OCI-LY7 (cell line): ENCODE measurements at regions not wholly inside any gene's neighbourhood (a gene's known extent, or its start where the extent isn't known, plus 50 kb on each side); places are given as distances from the start of the nearest gene placed in this dataset.
A peak's percentile ranks its signal among the peaks of the same experiment; 100 is the strongest.

Experiments used
- BruUV-seq: library from RNA; stranded (reverse); fragments of 400-500 nt; replicated peaks from 2 replicates; lab custom pipeline; 2021; lab: Mats Ljungman, UMichigan
- CTCF ChIA-PET: fragments of 300-600 bp; sonication (Branson Sonifier 250); formaldehyde crosslinking; loops from one replicate; lab custom pipeline; 2022; ENCODE audit warnings: antibody characterized with exemption; ENCODE audit not compliant: unreplicated experiment; lab: Charles Lee
- POLR2A ChIA-PET: fragments of 300-600 bp; sonication (Branson Sonifier 250); formaldehyde crosslinking; loops from one replicate; lab custom pipeline; 2022; ENCODE audit warnings: antibody characterized with exemption; lab: Charles Lee
- DNase-seq: peaks from one replicate; pipeline ENCODE4 v3.0.0-alpha.2; 2015; ENCODE audit warnings: low spot score
- H2AFZ ChIP-seq: fragments of 200-600 bp; sonication (generic), shearing (Covaris generic); 2 replicates; pipeline ENCODE4 v1.6.1; 2014; ENCODE audit warnings: mild to moderate bottlenecking, antibody characterized with exemption, low read length, moderate library complexity
- H3K27ac ChIP-seq: fragments of 200-600 bp; sonication (generic); 2 replicates; pipeline ENCODE4 v1.5.1; 2014; ENCODE audit warnings: mixed run types, low read depth, mild to moderate bottlenecking, moderate library complexity, low read length, inconsistent platforms; ENCODE audit not compliant: poor library complexity, severe bottlenecking
- H3K36me3 ChIP-seq: fragments of 200-600 bp; sonication (generic); 2 replicates; pipeline ENCODE4 v1.6.1; 2014; ENCODE audit warnings: mild to moderate bottlenecking, antibody characterized with exemption, low read length, moderate library complexity, mixed read lengths; ENCODE audit not compliant: insufficient read depth
- H3K4me1 ChIP-seq: fragments of 200-600 bp; sonication (generic); 2 replicates; pipeline ENCODE4 v1.5.1; 2014; ENCODE audit warnings: mild to moderate bottlenecking, low read length; ENCODE audit not compliant: insufficient read depth, poor library complexity, severe bottlenecking
- H3K4me2 ChIP-seq: fragments of 200-600 bp; sonication (generic); 2 replicates; pipeline ENCODE4 v1.6.1; 2014; ENCODE audit warnings: mild to moderate bottlenecking, low read length
- H3K4me3 ChIP-seq: fragments of 200-600 bp; sonication (generic); 2 replicates; pipeline ENCODE4 v1.5.1; 2014; ENCODE audit warnings: mild to moderate bottlenecking, low read depth, low read length; ENCODE audit not compliant: poor library complexity, severe bottlenecking
- H3K79me2 ChIP-seq: fragments of 200-600 bp; sonication (generic); 2 replicates; pipeline ENCODE4 v1.6.1; 2016; ENCODE audit warnings: low read depth, mild to moderate bottlenecking, low read length, moderate library complexity, mixed read lengths; ENCODE audit not compliant: insufficient read depth
- H3K9me2 ChIP-seq: fragments of 200-600 bp; sonication (generic); 2 replicates; pipeline ENCODE4 v1.6.1; 2016; ENCODE audit warnings: mild to moderate bottlenecking, low read length, mixed read lengths; ENCODE audit not compliant: insufficient read depth
- H3K9me3 ChIP-seq: fragments of 200-600 bp; sonication (generic); 2 replicates; pipeline ENCODE4 v1.6.1; 2014; ENCODE audit warnings: mild to moderate bottlenecking, mixed run types, low read length, mixed read lengths
- H4K20me1 ChIP-seq: fragments of 200-600 bp; sonication (generic); 2 replicates; pipeline ENCODE4 v1.6.1; 2014; ENCODE audit warnings: mild to moderate bottlenecking, antibody characterized with exemption, low read length, moderate library complexity, mixed read lengths; ENCODE audit not compliant: insufficient read depth
- EZH2phosphoT487 ChIP-seq: fragments of 200-600 bp; sonication (generic); IDR thresholded peaks from 2 replicates; pipeline ENCODE4 v1.6.1; 2018; ENCODE audit warnings: low read depth, borderline replicate concordance, mild to moderate bottlenecking, mixed run types, antibody characterized with exemption, low read length, moderate library complexity, mixed read lengths
- intact Hi-C: fragments of 100-400 bp; cut with micrococcal nuclease; formaldehyde crosslinking; loops from one replicate; pipeline ENCODE4 v1.10.0; 2022; ENCODE audit not compliant: unreplicated experiment
- TF ChIP-seq, protein P1 (sequence below): fragments of 200-600 bp; sonication (generic); conservative IDR thresholded peaks from 2 replicates; pipeline ENCODE4 v1.5.1; 2014; ENCODE audit warnings: mild to moderate bottlenecking, antibody characterized with exemption, low read length, moderate library complexity, mixed read lengths

DNA sequence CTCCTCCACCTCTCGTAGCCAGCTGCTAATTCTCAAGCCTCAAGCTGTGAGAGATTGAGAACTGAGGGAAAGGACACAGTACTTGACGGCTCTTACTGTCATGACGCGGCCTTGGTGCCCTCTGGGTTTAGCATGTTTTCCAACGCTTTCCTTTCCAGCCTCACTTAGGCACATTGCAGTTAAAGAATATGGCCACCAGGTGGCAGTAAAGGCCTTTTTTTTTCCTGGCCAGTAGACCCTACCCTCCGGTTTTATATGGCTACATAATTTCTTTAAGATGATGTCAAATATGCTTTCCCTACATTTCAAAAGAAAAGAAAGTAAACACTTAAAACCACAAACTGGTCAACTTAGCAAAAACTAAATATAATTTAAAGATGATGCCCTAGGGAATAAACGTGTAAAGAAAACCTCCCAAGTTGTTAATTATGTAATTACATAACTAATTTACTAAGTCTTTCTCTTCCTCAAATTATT lies 56.8 kb upstream of the PRDX6 start:
- DNase-seq = peak; percentile 79
- Histone ChIP-seq H3K9me3 (peaks cover 4% of the 10 kb centered on the region; the same call in 1 of the 2 replicates), H4K20me1 (no peaks in the 10 kb centered on the region), H3K79me2 (peaks cover 15% of the 10 kb centered on the region; the same call in 1 of the 2 replicates), H3K9me2 (no peaks in the 10 kb centered on the region), H3K27ac (peak overlapping the region; percentile 42), H2AFZ (peak overlapping the region; percentile 31; the same call in 1 of the 2 replicates), H3K4me3 (no peak overlapping the region), H3K4me1 (peaks cover 50% of the 10 kb centered on the region), H3K36me3 (peaks cover 40% of the 10 kb centered on the region), H3K4me2 (peak overlapping the region; percentile 28)
- CTCF ChIA-PET = interaction anchor here (0.6 kb wide), 1 partner anchor 608 kb away, joined by 3 read pairs; no protein-coding TSS in a partner anchor
- BruUV-seq = no TSS peak
- TF ChIP-seq, protein P1, sequence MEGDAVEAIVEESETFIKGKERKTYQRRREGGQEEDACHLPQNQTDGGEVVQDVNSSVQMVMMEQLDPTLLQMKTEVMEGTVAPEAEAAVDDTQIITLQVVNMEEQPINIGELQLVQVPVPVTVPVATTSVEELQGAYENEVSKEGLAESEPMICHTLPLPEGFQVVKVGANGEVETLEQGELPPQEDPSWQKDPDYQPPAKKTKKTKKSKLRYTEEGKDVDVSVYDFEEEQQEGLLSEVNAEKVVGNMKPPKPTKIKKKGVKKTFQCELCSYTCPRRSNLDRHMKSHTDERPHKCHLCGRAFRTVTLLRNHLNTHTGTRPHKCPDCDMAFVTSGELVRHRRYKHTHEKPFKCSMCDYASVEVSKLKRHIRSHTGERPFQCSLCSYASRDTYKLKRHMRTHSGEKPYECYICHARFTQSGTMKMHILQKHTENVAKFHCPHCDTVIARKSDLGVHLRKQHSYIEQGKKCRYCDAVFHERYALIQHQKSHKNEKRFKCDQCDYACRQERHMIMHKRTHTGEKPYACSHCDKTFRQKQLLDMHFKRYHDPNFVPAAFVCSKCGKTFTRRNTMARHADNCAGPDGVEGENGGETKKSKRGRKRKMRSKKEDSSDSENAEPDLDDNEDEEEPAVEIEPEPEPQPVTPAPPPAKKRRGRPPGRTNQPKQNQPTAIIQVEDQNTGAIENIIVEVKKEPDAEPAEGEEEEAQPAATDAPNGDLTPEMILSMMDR = peak; percentile 92
- no peak for TF ChIP-seq EZH2phosphoT487
- POLR2A ChIA-PET = interaction anchor here (0.6 to 1.5 kb wide), 5 partner anchors 9 to 680 kb away, joined by 3 to 4 read pairs (median 3); no protein-coding TSS in a partner anchor
- intact Hi-C loops = loop anchor here (2.0 to 5.0 kb wide), 3 partner anchors 166 to 676 kb away; no protein-coding TSS in a partner anchor

DNA sequence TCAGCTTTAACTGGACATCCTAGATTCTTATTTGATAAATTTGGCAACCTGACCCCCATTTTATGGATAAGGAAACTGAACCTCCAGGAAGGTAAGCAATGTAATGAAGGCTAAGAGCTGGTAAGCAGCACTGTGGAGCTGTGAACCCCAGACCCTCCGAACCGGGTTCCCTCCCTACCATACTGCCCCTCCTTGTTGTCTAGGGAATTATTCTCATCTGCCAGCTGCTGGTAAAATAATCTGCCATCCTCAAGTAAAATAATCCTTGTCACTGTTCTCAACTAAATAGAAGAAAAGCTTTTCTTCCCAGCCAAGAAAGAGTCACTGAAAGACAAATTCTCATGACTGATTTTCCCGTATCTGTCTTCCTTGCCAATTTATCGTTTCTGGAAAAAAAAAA lies 55.8 kb upstream of the PRDX6 start:
- Histone ChIP-seq H2AFZ (no peak overlapping the region), H3K4me2 (no peak overlapping the region), H3K4me1 (peaks cover 41% of the 10 kb centered on the region), H3K36me3 (peaks cover 40% of the 10 kb centered on the region), H3K9me2 (no peaks in the 10 kb centered on the region), H4K20me1 (no peaks in the 10 kb centered on the region), H3K79me2 (peaks cover 15% of the 10 kb centered on the region; the same call in 1 of the 2 replicates), H3K9me3 (peaks cover 4% of the 10 kb centered on the region; the same call in 1 of the 2 replicates), H3K4me3 (no peak overlapping the region), H3K27ac (no peak overlapping the region)
- intact Hi-C loops = loop anchor here (2.0 to 5.0 kb wide), 3 partner anchors 166 to 676 kb away; no protein-coding TSS in a partner anchor
- no TSS peak for BruUV-seq
- ChIA-PET POLR2A (interaction anchor here (0.6 kb wide), 2 partner anchors 25 to 681 kb away, joined by 3 read pairs; no protein-coding TSS in a partner anchor), CTCF (no interaction called here)
- DNase-seq = no peak
- TF ChIP-seq, protein P1 = no peak

DNA sequence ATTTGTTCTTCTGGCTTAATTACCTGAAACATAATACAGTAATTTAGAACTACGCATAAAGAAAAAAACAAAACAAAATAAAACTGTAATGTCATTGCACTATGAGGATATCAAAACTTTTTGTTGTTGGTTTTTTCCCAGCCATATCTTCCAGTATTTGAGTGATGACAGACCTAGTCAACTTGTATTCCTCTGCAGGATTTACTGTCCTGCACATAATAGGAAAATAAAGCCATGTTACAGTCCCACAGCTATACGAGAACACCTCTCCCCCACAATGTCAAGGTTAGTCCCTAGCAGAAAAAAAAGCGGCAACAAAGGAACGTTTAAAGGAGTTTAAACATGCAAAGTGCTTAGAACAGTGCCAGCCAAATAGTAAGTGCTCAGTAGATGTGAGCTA lies 55.3 kb upstream of the PRDX6 start:
- ChIA-PET POLR2A (interaction anchor here (0.7 kb wide), 1 partner anchor 179 kb away, joined by 5 read pairs; no protein-coding TSS in a partner anchor), CTCF (no interaction called here)
- Histone ChIP-seq H4K20me1 (no peaks in the 10 kb centered on the region), H3K9me2 (no peaks in the 10 kb centered on the region), H3K4me3 (no peak overlapping the region), H3K9me3 (peaks cover 4% of the 10 kb centered on the region; the same call in 1 of the 2 replicates), H2AFZ (no peak overlapping the region), H3K79me2 (peaks cover 10% of the 10 kb centered on the region; the same call in 1 of the 2 replicates), H3K4me1 (peaks cover 36% of the 10 kb centered on the region), H3K36me3 (peaks cover 40% of the 10 kb centered on the region), H3K4me2 (no peak overlapping the region), H3K27ac (no peak overlapping the region)
- no TSS peak for BruUV-seq
- DNase-seq = no peak
- no peak for TF ChIP-seq EZH2phosphoT487
- intact Hi-C loops = loop anchor here (2.0 to 5.0 kb wide), 3 partner anchors 167 to 677 kb away; no protein-coding TSS in a partner anchor
